Globus pallidus (tissue), 1 donor: ENCODE measurements at regions not wholly inside any gene's neighbourhood (a gene's known extent, or its start where the extent isn't known, plus 50 kb on each side); places are given as distances from the start of the nearest gene placed in this dataset.
"Not testable (repeated sequence)": the region's sequence is repeated elsewhere in the genome, so short reads cannot be mapped to it uniquely, and the experiment has no call there.

Source experiments
- DNase-seq: peaks from one replicate; pipeline ENCODE4 v3.0.0-alpha.2; 2015; ENCODE audit warnings: low spot score

DNA sequence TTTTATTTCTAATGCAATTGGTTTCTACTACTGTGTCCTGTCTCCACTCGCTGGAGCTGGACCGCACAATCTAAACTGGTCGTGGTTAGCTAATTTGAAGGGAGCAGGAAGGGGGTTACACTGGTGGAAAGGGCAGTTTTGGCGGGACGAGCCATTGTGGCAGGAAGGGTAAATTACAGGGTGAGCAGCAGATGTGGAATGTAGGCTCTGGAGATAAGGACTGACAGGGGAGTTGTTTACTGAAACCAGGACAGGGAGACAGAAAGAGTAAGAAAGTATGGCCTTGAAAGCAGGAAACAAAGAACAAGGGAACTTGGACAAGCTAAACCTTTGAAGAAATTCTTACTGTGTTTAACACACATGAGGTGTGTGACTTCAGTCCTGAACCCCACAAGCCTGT is 147.8 kb downstream of the ATXN7L3B start:
- no peak for DNase-seq

DNA sequence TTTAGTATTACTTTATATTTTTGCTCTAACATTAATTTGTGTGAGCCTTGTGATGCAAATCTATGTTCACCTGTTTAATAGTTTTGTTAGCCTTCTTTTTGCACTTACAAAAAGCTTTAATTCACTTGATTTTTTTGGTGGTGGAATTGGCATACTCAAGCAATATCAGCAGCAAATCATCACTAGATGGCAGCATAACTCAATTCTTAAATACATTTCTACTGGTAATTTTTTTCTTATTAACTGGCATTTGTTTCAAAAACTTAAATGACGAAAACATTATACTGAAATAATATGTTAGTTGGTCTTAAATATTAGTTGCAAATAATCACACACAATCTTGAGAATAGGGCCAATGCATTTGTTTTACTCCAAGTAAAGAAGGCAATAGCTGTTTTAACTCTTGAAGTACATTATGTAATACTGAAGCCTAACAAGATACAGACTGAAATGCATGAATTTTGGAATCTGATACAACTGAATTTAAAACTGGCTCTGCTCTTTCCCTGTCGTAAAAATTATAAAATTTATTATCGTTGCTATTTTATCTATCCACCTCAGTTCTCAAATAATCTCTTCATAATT is 151.5 kb downstream of the ATXN7L3B start:
- peak; percentile 38 for DNase-seq

DNA sequence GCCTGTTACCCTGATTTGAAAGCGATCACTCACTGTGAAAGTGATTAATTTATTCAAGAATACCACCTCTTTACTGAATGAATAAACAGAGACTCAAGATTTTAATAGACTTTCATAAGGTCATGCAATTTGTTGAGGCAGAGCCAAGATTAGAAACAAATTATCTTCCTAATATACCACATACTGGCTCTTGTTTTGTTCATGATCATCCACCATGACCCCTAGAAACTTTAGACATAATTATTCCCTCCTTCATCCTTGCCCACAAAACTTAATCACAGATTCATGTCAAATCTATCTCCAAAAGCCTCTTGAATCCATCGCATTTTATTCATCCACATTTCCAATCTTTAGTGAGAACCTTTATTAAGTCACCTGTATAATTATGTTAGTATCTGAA is 152.3 kb downstream of the ATXN7L3B start:
- DNase-seq: no peak

DNA sequence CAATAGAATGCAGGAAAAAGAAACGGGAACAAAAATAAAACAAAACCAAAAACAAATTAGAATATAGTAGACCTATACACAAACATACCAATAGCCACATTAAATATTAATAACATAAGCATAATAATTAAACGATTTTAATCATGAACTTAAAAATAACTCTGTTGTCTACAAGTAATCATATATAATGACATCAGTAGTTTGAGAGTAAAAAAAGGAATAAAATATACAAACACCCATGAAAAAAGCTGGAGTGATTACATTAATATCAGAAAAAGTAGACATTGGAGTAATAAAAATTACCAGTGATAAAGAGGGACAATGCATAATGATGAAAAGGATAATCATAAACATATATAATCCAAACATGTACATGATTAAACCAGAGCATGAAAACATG is 181.8 kb downstream of the ATXN7L3B start:
- no peak for DNase-seq

DNA sequence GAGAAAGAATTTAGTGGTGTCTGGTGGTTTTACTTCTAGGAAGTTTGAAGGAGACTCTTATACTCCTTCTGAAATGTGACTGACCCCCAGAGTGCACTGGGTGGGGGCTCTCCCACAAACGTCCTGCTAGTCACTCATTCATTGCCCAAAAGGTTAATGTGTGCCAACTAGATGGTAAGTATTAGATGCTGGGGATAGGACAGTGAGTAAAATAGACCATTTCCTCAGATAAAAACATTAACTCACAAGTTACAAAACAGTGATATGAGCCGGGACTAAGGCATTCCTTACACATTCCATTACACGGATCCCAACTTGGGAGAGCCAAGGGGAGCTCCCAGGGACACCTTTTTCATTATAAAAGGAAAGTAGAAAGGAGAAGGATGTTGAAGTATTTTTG is 185.1 kb downstream of the ATXN7L3B start:
- no peak for DNase-seq

DNA sequence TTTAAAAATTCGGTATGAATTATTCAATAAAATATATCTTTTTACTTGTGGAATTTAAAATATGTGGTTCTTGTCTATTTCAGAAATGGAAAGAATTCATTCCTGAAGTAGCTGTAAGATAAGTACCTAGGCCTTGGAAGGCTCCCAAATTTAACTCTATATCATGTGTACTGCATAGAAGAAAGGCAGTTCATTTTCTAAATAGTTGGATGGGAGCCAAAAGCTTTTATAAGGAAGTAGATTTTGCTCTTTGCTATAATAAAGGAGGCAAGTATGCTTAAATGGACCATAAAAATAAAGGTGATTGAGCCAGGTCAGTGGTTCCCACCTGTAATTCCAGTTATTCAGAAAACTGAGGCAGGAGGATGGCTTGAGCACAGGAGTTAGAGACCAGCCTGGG is 187.5 kb downstream of the ATXN7L3B start:
- DNase-seq: no peak

DNA sequence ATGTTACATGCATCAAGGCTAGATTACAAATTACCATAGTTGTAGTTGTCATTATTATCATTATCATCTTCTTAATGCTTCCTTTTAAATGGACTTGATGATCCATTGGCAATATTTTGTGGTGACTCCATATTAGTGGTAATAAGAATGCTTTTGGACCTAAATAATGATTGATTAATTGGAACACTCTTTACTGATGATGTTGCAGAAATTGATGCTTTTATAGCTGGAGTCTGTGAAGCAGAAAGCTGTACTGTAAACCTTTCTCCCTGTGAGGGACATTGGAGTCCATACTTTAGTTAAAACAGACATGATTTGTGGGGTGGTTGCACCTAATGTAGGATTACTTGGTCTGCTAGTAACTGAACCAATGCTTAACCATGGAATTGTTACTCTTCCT is 190.4 kb downstream of the ATXN7L3B start:
- DNase-seq: no peak

DNA sequence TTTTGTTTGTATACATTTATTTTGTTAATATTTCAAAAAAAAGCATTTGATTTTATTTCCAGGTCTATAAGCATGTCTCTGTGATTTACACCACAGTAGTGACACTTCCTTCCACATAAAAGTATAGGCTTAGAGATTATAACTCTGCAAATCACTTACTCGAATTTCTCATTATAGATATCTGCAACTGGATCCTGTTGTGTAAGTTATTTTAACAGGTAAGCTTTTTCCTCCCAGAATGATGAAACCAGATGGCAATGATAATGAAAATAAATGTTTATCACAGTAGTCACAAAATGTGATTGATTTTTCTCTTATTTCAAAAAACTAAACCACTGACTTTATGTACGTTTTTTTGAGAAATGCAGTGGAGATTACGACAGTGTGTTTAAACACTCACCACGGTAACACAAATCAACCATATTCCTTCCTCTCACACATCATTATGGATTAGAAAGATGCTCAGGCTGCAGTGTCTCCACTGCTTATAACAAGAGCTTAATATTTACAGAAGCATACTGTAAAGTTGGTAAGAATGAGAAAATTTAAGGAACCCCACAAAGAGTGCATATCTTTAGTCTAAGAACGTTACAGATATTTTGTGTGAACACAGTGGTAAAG is 194.6 kb downstream of the ATXN7L3B start:
- no peak for DNase-seq

DNA sequence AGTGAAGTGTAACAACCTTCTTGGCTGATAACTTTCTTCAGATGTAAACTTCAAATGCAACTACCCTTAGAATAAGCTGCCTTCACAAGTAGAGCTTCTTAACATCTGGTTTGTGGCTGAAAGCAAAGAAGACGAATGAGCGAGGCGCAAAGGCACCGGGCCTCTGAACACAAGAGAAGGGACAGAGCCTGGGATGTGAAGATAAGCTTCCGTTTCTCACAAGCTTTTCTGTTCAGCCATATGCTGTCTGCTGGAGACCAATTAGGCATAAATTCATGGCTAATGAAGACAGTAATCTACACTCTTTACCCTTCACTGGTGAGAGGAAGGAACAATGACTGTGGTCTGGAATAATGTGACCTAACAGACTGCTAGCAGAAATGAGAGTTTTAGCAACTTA is 195.2 kb downstream of the ATXN7L3B start:
- DNase-seq: no peak

DNA sequence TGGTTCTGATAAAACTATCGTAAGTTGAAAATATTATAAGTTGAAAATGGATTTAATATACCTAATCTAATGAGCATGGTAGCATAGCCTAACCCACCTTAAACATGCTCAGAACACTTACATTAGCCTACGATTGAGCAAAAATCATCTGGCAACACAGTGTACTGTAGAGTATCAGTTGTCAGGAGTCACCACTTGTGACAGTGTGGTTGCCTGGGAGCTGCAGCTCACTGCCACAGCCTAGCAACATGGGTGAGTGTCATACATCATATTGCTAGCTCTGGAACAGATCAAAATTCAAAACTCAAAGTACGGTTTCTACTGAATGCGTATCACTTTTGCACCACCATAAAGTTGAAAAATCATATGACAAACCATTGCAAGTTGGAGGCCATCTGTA is 203.5 kb downstream of the ATXN7L3B start:
- DNase-seq: no peak

DNA sequence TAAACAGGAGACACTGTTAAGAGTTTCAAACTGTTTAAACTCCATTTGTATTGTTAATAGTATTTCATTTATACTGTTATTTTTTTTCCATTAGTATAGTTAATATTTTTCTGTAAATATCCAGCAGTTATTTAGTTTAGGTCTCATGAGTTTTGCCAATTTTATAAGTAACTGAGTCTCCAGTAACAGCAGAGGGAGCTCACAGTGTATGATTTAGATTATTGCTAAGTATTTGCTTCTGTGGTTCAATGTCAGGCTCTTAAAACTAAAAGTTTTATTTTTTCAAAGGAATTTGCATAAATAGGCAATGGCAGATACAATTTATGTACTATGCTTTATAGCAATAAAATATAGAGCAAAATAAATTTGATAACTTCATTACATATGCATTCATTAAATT is 209.7 kb downstream of the ATXN7L3B start:
- DNase-seq: no peak

DNA sequence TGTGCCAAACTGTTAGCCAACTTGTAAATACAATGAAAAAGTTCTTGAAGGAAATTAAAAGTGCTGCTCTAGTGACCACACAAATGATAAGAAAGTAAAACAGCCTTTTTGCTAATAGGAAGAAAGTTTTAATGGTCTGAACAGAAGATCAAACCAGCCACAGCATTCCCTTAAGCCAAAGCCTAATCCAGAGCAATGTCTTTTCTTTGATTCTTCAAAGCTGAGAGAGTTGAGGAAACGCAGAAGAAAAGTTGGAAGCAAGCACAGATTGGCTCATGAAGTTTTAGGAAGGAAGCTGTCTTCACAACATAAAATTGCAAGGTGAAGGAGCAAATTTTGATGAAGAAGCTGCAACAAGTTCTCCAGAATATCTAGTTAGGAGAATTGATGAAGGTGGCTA is 213.8 kb downstream of the ATXN7L3B start:
- DNase-seq: no peak

DNA sequence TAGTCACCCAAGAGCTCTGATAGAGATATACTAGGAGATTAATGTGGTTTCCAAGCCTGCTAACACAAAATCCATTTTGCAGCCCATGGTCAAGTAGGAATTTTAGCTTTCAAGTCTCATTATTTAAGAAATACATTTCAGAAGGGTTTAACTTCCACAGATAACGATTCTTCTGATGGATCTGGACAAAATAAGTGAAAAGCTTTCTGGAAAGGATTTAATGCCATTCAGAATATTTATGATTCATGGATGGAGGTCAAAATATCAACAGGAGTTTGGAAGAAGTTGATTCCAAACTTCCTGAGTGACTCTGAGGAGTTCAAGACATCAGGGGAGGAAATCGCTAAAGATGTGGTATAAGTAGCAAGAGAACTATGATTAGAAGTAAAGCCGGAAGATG is 214.6 kb downstream of the ATXN7L3B start:
- no peak for DNase-seq

DNA sequence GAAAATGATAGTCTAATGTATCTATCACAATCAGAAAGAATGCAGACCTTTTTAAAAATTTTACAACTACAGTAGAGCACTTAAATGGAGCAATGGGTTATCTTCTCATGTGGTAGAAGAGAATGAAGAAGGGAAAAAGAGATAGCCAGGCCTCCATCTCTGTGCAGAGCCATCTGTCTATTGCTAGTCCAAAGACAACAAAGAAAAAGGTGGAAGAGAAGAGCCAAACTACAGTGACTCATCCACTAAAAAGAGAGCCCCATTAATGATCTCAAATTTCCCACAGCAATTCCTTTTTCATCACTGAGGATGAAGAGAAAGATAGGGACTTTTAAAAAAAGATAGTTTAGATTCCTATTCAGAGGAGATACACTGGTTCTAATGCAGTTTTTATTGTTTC is 232.9 kb downstream of the ATXN7L3B start:
- DNase-seq: no peak

DNA sequence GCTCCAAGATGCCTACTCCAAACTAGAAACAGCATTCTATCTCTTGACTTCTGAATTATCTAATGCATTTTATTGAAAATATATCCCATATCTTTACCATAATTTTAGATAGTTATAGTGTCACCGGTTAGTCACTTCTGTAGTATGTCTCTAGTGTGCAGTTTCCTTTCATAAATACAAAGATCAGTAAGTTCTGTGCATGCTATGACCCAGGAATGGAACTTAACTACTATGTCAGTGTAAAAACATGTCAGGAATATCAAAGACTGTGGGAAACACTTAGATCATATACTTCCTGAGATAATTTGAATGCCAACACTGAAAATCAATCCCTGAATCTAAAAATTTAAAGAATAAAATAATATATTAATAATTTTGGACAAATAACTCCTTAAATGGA is 237.6 kb downstream of the ATXN7L3B start:
- DNase-seq: no peak

DNA sequence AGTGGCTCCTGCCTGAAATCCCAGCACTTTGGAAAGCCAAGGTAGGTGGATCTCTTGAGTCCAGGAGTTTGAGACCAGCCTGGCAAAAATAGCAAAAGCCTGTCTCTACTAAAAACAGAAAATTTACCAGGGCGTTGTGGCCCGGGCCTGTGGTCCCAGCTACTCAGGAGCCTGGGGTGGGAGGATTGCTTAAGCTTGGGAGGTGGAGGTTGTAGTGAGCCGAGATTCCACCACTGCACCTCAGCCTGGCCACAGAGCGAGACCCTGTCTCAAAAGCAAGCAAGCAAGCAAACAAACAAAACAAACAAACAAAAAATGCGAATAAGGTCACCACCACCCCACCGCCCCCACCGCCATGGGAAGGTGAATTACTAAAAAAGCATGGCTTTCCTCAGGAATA is 238.7 kb downstream of the ATXN7L3B start:
- no peak for DNase-seq

DNA sequence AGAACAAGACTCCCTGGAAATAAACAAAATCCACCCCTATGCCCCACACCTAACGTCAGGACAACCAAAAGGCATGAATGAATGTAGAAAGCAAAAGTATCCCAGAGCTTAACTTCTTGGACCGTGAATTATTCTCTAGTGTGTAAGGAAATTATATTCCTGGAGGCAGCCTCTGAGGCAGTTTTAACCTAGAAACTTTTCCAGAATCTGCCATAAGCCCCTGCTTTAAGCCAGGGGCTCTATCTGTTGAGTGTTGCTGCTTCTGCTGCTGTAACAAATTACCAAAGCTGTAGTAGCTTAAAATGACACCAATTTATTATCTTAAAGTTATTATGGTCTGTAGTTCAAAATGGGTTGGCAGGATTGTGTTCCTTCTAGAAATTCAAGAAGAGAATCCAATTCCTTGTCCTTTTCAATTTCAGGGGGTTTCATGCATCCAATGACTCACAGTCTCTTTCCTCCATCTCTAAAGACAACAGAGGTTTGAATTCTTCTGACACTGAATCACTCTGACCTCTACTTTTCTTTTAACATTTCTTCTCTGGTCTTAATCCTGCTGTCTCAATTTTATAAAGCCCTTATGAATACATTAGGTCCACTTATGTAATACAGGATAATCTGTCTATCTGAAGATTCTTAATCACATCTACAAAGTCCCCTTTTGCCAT is 242.7 kb downstream of the ATXN7L3B start:
- no peak for DNase-seq

DNA sequence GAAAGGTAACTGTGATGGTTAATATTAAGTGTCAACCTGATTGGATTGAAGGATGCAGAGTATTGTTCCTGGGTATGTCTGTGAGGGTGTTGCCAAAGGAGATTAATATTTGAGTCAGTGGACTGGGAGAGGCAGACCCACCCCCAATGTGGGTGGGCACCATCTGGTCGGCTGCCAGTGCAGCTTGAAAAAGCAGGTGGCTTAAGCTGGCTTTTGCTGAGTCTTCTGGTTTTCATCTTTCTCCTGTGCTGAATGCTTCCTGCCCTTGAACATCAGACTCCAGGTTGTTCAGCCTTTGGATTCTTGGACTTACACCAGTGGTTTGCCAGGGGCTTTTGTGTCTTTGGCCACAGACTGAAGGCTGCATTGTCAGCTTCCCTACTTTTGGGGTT is 243.2 kb downstream of the ATXN7L3B start:
- not testable (repeated sequence) for DNase-seq

DNA sequence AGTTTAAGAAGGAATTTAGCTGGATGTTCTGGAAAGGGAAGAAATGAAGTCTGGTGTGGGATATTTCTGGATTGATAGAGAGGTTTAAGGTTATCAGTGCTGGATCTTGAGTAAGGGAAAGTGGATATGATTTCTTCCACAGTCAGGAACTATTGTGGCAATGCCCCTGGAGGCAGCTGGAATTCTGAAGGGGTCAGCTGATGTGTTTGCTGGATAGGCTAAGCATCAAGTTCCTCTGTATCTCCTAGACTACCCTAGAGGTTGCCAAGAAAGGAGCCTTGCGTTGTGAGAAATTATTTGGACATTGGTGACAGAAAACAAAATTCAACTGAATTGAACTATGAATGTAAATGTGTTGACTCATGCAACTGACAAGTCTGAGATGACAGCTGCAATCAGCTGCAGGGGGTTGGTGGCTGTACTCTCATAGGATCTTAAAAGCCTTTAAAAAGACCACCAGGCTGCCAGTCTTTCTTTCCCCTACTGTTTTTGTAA is 244.4 kb downstream of the ATXN7L3B start:
- no peak for DNase-seq

DNA sequence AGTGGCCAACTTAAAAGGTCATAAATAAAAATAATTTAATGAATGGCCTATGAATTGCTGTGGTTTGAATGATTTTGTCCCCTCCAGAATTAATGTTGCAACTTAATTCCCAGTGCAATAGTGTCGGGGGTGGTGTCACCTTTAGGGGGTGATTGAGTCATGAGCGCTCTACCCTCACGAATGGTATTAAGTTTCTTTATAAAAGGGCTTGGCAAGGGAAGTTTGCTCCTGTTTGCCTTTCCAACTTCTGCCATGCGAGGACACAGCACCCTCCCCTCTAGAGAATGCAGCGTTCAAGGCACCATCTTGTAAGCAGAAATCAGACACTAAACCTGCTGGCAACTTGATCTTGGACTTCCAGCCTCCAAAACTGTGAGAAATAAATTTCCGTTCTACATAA is 253.3 kb downstream of the ATXN7L3B start:
- no peak for DNase-seq

DNA sequence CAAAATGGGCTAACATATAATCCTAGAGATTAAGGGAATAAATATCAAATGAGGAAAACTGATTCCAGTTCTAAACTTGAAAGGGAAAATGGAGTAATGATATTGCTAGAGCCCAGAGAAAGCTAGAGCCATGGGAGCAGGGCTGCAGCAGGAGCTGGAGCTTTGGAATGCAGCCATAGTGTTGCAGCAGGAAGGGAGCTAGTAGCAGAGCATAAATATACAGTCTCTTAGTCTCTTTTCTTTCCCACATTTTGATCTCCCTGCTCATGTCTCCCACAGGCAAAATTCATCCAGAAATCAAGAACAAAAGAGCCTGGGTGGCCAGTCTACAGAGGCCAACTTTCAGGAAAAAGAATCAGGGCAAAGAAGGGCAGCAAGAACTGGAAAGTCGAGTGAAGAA is 253.7 kb downstream of the ATXN7L3B start:
- DNase-seq: no peak

DNA sequence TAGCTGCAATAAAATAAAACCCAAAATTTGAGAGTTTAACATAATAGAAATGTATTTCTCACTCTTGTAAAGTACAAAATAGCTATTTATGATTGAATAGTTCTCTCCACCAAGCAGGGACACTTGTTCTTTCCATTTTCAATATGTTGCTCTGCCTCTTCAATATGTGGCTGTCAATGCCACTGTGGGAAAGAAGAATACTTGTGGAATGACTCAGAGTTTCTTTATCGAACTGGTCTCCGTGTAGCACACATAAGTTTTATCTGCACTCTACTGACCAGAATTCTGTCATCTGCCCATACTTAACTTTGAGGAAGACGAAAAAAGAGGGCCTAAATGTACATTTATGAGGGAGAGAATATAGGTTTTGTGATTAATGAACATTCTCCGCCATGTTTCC is 256.9 kb downstream of the ATXN7L3B start:
- DNase-seq: no peak

DNA sequence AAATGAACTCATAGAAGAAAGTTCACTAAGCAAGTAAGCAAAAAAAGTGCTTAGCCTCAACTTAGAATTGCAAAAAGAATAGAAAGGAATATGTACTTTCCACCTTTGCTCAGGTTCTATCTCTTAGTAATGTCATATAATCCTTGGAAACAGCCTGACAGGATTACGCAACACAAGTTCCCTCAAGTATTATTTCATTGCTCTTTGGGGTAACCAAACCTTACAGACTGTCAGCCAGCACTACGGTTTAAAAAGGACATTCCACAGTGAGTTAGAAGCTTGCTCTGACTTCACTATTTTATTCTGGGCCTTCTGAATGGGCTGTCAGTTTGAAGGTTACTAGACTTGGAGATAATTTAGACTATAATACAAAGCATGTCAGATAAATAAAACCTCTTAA is 264.0 kb downstream of the ATXN7L3B start:
- no peak for DNase-seq
